Heart right ventricle (tissue), 16 donors: ENCODE measurements at regions not wholly inside any gene's neighbourhood (a gene's known extent, or its start where the extent isn't known, plus 50 kb on each side); places are given as distances from the start of the nearest gene placed in this dataset.

Source experiments
- ATAC-seq, 8 donors: fragments of 200-7000 bp; cut with Tn5 transposase; one replicate each; pipeline ENCODE4 v1.9.1; 2020; ENCODE audit warnings: mild to moderate bottlenecking in 8 of 8, moderate library complexity in 8 of 8, moderate number of reproducible peaks in 1 of 8
- DNase-seq, 2 donors: peaks; one replicate each; pipeline ENCODE4 v3.0.0-alpha.2; 2020
- H3K27ac ChIP-seq, 10 donors: fragments of 200-600 bp; sonication (generic) in 2 of 10; one replicate each; pipeline versions ENCODE4 v1.5.0 to v1.8.0; 2020 to 2022; ENCODE audit warnings: mild to moderate bottlenecking in 3 of 10
- H3K27me3 ChIP-seq, 7 donors: fragments of 200-600 bp; one replicate each; pipeline ENCODE4 v1.8.0; 2021 to 2022; ENCODE audit warnings: mild to moderate bottlenecking in 2 of 7
- H3K36me3 ChIP-seq, 9 donors: fragments of 200-600 bp; sonication (generic) in 1 of 9; one replicate each; pipeline versions ENCODE4 v1.5.0 to v1.8.0; 2020 to 2022; ENCODE audit warnings: mild to moderate bottlenecking in 2 of 9
- H3K4me1 ChIP-seq, 9 donors: fragments of 200-600 bp; sonication (generic) in 1 of 9; one replicate each; pipeline versions ENCODE4 v1.5.0 to v1.8.0; 2020 to 2022; ENCODE audit warnings: mild to moderate bottlenecking in 4 of 9
- H3K4me3 ChIP-seq, 10 donors: fragments of 200-600 bp; sonication (generic) in 2 of 10; one replicate each; pipeline versions ENCODE4 v1.5.0 to v1.8.0; 2020 to 2022; ENCODE audit warnings: mild to moderate bottlenecking in 7 of 10, moderate library complexity in 2 of 10
- H3K9me3 ChIP-seq, 11 donors: fragments of 200-600 bp in 10 of 11; sonication (generic) in 2 of 11; one replicate each; pipeline versions ENCODE4 v1.5.0 to v1.8.0; 2013 to 2022; ENCODE audit warnings: mild to moderate bottlenecking in 2 of 11, control low read depth in 1 of 11, moderate library complexity in 1 of 11
- WGBS, 2 donors: extraction: QIAGEN DNeasy Blood & Tissue Kit; methylation state at CpG; one replicate each; pipeline ENCODE4 v1.1.7; 2013; ENCODE audit warnings: inconsistent platforms in 1 of 2; 5-methylcytosine and 5-hydroxymethylcytosine counted together
- intact Hi-C, 10 donors: fragments of 100-400 bp; cut with DNase I; formaldehyde crosslinking; loops; one replicate each; pipeline versions ENCODE4 v1.11.1 to v1.14.2; 2022
- TF ChIP-seq, protein P1 (sequence below), 9 donors: fragments of 200-600 bp; sonication (generic) in 2 of 9; IDR thresholded peaks; one replicate each; pipeline versions ENCODE4 v1.5.0 to v1.8.0; 2021 to 2022; ENCODE audit warnings: antibody characterized with exemption in 9 of 9, mild to moderate bottlenecking in 5 of 9, moderate library complexity in 1 of 9
- donor health status: Arrhythmogenic right ventricular cardiomyopathy.
- donor health status: ischemic (EF 13 %, LVEDD 7.1; RV severe dilation, severe dysfunction).
- donor health status: healthy with polysubstance abuse.
- donor health status: DM: no; HTN: yes; CAD: no.
- donor health status: DM: no; HTN: no; CAD: no.
- donor health status: ischemic (EF 25% LVEDD 6.9; RV normal size, moderate dysfunction).
- donor health status: ischemic (EF 25% LVEDD 5.7; RV mildly dilated, moderate dysfunction).
- donor health status: healthy.
- donor health status: DM: yes; HTN: yes; CAD: no.
- donor health status: Ischemic cardiomyopathy.
- donor health status: ischemic (EF 35%, LVEDD 5.7; RV mildly dilated, moderate dysfunction).
- donor health status: nonischemic (EF 11% LVEDD 7.7; RV severe dilation, severe dysfunction).
- donor health status: DM: yes; HTN: yes; CAD: no.
- donor health status: PGD.
- donor health status: ischemic (EF 29% LVEDD 5.4; RV normal size, mild dysfunction).
- donor health status: nonischemic (EF 23%, LVEDD 6.1; RV moderate dilation, normal function).

DNA sequence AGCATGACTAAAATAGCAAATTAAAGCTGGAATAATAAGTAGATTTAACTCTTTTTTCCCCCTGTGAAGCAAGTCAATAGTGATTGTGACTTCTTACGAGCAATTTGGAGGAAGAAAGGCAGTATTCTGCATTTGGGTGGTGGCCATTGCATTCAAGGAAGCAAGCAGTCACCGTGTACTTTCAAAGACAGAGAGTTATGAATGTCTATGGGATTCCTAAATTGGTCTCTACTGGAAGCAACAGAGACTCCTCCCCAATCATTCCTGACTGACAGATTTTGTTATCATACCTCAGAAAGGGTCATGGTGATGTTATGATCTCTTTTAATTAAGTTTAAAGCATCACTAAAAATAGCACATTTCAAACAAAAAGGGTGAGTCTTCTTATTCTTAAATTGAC lies 287.2 kb upstream of the KITLG start:
- H3K27me3 ChIP-seq, result no peaks in the 10 kb centered on the region
- H3K4me1 ChIP-seq, result peaks cover 0 to 13% (median 0%) of the 10 kb centered on the region in 9 donors
- ATAC-seq (no peak), DNase-seq (no peak)
- 57 to 84% methylated on average over 2 of the region's 2 CpGs for WGBS, 2 donors
- peak overlapping the region in 2 of 10 donors; percentile 33 to 41 for H3K27ac ChIP-seq
- no peaks in the 10 kb centered on the region for H3K9me3 ChIP-seq
- no peaks in the 10 kb centered on the region for H3K36me3 ChIP-seq
- TF ChIP-seq, protein P1, sequence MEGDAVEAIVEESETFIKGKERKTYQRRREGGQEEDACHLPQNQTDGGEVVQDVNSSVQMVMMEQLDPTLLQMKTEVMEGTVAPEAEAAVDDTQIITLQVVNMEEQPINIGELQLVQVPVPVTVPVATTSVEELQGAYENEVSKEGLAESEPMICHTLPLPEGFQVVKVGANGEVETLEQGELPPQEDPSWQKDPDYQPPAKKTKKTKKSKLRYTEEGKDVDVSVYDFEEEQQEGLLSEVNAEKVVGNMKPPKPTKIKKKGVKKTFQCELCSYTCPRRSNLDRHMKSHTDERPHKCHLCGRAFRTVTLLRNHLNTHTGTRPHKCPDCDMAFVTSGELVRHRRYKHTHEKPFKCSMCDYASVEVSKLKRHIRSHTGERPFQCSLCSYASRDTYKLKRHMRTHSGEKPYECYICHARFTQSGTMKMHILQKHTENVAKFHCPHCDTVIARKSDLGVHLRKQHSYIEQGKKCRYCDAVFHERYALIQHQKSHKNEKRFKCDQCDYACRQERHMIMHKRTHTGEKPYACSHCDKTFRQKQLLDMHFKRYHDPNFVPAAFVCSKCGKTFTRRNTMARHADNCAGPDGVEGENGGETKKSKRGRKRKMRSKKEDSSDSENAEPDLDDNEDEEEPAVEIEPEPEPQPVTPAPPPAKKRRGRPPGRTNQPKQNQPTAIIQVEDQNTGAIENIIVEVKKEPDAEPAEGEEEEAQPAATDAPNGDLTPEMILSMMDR (IDR thresholded peaks at IDR 0.05), result no peak
- H3K4me3 ChIP-seq, result no peak overlapping the region
- intact Hi-C loops, result no loop called here

DNA sequence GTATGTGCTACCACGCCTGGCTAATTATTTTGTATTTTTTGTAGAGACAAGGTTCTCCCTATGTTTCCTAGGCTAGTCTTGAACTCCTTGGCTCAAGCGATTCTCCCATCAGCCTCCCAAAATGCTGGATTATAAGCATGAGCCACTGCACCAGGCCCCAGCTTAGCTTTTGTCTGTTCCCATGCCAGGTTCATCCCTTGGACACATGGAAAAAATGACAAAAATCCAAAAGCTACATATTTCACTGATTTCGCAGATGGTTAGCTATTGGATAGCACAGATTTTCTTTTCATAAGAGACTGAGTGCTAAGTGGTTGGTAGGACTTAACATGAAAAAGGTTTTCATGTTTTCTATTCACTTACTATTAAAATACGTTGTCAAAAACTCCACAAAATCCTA lies 286.6 kb upstream of the KITLG start:
- Histone ChIP-seq H3K27ac (no peak overlapping the region), H3K4me3 (no peak overlapping the region), H3K4me1 (peaks cover 0 to 13% (median 0%) of the 10 kb centered on the region in 9 donors), H3K36me3 (no peaks in the 10 kb centered on the region), H3K9me3 (no peaks in the 10 kb centered on the region), H3K27me3 (no peaks in the 10 kb centered on the region)
- intact Hi-C loops, result no loop called here
- WGBS, 2 donors, result 91% methylated on average over 4 of the region's 4 CpGs
- DNase-seq (no peak), ATAC-seq (no peak)
- TF ChIP-seq, protein P1 (IDR thresholded peaks at IDR 0.05), result no peak

DNA sequence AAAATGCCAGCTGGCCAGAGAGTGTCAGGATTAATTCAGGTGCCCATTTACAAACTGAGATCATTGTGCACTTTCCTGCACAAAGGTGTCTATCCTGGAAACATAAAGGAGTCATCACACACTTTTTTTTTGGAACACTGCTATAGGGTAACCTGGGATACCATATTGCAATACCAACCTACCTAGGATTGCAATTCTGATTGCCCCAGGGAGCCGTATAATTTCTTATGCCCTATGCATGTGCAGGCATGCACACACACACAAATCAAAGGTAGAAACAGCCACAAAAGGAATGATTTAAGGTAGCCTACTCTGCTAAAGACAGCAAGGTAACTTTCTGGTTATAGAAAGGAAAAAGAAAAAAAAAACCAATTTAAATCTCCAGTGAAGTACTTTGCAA lies 285.3 kb upstream of the KITLG start:
- Histone ChIP-seq H3K27me3 (no peaks in the 10 kb centered on the region), H3K36me3 (no peaks in the 10 kb centered on the region), H3K4me1 (peaks cover 0 to 13% (median 0%) of the 10 kb centered on the region in 9 donors), H3K4me3 (no peak overlapping the region), H3K9me3 (no peaks in the 10 kb centered on the region), H3K27ac (no peak overlapping the region)
- intact Hi-C loops, result no loop called here
- TF ChIP-seq, protein P1 (IDR thresholded peaks at IDR 0.05), result no peak
- no peak for ATAC-seq
- DNase-seq, result no peak
- WGBS, 2 donors, result 94 to 100% methylated on average over 1 of the region's 1 CpG

DNA sequence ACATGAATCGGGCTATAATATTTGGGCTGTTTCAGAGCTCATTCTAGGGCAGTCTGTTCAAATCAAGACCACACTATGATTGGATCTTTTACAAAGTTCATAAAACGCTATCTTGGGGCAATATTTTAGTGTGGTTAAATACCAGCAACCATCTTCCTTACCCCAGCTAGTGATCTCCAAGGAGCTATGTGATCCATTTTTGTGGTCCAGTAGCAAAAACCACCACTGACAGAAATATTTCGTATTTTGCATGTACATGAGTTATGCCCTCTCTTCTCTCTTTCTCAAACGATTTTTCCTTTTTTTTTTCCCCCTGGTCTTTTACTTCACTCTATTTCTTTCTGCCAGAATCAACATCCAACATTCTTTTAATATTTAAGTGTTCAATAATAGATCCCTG lies 280.6 kb upstream of the KITLG start:
- H3K4me3 ChIP-seq, result no peak overlapping the region
- H3K27me3 ChIP-seq, result no peaks in the 10 kb centered on the region
- intact Hi-C loops, result no loop called here
- TF ChIP-seq, protein P1 (IDR thresholded peaks at IDR 0.05), result no peak
- H3K4me1 ChIP-seq, result no peaks in the 10 kb centered on the region
- 74 to 81% methylated on average over 4 of the region's 4 CpGs for WGBS, 2 donors
- DNase-seq, result no peak
- H3K9me3 ChIP-seq, result no peaks in the 10 kb centered on the region
- no peaks in the 10 kb centered on the region for H3K36me3 ChIP-seq
- no peak overlapping the region for H3K27ac ChIP-seq
- ATAC-seq, result no peak
